ENCODE measurements at regions not wholly inside any gene's neighbourhood (a gene's known extent, or its start where the extent isn't known, plus 50 kb on each side); places are given as distances from the start of the nearest gene placed in this dataset.

DNA sequence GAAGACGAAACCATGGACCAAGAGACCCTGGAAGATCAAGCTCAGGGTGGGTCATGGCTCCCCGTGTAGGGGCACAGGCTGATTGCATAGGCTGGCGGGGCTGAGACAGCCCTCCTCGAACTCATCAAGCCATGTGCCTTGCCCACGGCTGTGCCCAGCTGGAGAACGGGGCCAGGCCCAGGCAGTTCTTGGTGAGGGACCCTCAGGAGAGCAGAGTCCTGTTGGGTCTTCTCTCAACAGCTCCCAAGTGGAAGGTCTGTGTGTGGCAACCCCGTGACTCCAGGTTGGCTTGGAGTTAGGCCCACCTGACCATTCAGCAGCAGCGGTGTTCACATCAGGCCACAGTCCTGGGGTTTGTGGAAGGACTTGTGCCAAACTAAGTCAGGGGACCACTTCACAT lies 276.5 kb downstream of the QKI start:
- Mint-ChIP-seq H3K27me3 (ENCODE audit: insufficient read depth) (peaks cover 4% of the 10 kb centered on the region), H3K4me3 (no peak overlapping the region), H3K36me3 (ENCODE audit: low read depth) (no peaks in the 10 kb centered on the region), H3K27ac (no peak overlapping the region), H3K4me1 (ENCODE audit: low read depth) (no peaks in the 10 kb centered on the region), H3K9me3 (no peaks in the 10 kb centered on the region)
- intact Hi-C loops (cut with micrococcal nuclease): no loop called here
- no peak for DNase-seq (ENCODE audit: low spot score)

DNA sequence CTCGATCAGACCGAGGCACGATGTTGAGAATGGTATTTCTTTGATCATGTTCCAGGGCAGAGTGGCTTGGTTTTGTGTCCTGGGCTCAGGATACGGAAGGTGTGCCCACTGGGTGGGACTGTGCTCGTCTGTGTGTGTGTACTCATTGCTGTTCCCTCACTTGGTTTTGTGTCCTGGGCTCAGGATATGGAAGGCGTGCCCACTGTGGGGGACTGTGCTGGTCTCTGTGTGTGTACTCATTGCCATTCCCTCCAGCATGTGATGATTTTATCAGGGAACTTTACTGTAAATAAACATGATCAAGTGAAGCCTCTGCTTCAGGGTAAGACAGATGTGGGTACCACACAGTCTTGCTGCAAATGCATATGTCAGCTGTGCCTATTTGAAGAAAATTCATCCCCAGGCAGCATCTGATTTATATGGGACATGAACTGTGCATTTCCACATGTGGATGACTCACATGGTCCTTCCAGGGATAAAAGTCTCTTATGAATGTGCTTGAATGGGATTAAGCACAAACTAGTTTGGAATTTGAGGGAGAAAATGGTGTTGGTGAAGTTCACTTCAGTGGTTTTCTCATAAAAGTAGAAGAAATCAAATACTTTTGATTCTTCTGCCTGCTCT lies 274.3 kb downstream of the QKI start:
- intact Hi-C loops (cut with micrococcal nuclease): no loop called here
- no peak overlapping the region for H3K4me3 Mint-ChIP-seq

DNA sequence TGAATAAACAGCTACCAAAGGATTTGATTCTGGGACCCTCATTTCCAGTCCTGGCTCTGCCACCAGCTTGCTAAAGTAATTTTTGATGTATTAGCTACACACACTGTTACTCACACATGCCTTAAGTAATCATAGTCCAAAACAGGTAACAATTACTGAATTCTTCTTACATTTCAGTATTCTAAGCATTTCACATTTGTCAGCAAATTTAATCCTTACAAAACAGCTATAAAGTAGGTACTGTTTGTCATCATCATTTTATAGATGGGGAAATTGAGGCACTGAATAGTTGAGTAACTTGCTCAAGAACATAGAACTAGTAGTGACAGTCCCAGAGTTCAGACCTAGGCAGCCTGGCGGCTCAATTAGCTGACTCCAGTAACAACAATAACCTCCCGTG lies 272.6 kb downstream of the QKI start:
- H3K27ac Mint-ChIP-seq: no peak overlapping the region
- H3K9me3 Mint-ChIP-seq: peaks cover 3% of the 10 kb centered on the region
- DNase-seq (ENCODE audit: low spot score): no peak
- H3K27me3 Mint-ChIP-seq (ENCODE audit: insufficient read depth): peaks cover 5% of the 10 kb centered on the region
- no peaks in the 10 kb centered on the region for H3K4me1 Mint-ChIP-seq (ENCODE audit: low read depth)
- no peaks in the 10 kb centered on the region for H3K36me3 Mint-ChIP-seq (ENCODE audit: low read depth)
- no peak overlapping the region for H3K4me3 Mint-ChIP-seq
- intact Hi-C loops (cut with micrococcal nuclease): no loop called here

More for the DNA sequence above, 274.3 kb downstream of the QKI start:
- Mint-ChIP-seq H3K27me3 (ENCODE audit: insufficient read depth) (peaks cover 5% of the 10 kb centered on the region), H3K4me1 (ENCODE audit: low read depth) (no peaks in the 10 kb centered on the region), H3K9me3 (peaks cover 2% of the 10 kb centered on the region), H3K36me3 (ENCODE audit: low read depth) (no peaks in the 10 kb centered on the region), H3K27ac (no peak overlapping the region)
- no peak for DNase-seq (ENCODE audit: low spot score)

DNA sequence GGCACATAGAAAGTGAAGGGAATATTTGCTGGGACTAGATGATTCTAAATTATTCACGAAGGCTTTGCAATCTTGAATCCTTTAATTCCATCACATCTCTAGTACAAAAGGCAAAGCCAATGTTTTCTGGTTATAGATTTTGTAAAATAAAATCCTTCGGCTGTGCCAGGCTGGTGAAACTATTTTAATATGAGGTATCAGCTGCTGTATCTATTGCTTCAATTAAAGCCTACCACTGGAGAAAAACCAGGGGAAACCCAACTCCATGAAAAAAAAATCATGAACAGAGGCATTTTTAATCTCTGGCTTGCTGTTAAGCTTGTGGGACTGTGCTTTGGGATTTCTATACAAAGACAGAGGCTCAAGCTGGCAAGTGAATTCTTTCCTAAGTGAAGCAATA lies 271.8 kb downstream of the QKI start:
- Mint-ChIP-seq H3K9me3 (peaks cover 3% of the 10 kb centered on the region), H3K27ac (no peak overlapping the region), H3K27me3 (ENCODE audit: insufficient read depth) (peaks cover 5% of the 10 kb centered on the region), H3K4me3 (no peak overlapping the region), H3K4me1 (ENCODE audit: low read depth) (no peaks in the 10 kb centered on the region), H3K36me3 (ENCODE audit: low read depth) (no peaks in the 10 kb centered on the region)
- no peak for DNase-seq (ENCODE audit: low spot score)
- intact Hi-C loops (cut with micrococcal nuclease): no loop called here

DNA sequence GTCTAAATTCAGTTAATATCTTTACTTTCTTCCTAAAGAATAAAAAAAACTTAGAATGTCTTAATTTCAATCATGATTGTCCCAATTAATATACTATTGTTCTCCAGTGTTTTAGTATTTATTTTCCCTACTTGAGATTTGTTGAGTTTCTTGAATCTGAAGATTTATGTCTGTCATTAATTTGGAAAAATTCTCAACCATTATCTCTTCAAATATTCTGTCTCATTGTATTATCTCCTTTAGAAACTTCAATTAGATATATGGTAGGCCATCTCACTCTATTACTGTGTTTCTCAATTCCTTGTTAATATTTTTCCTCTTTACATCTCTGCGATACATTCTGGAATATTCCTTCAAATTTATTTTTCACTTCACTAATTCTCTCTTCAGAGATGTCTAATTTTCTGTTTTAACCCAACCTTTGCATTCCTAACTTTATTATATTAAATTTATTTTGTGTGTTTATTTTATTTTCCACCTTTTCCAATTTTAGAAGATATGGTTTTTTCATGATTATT lies 268.6 kb downstream of the QKI start:
- DNase-seq (ENCODE audit: low spot score): no peak
- H3K27ac Mint-ChIP-seq: no peak overlapping the region
- H3K9me3 Mint-ChIP-seq: peaks cover 3% of the 10 kb centered on the region
- no peaks in the 10 kb centered on the region for H3K36me3 Mint-ChIP-seq (ENCODE audit: low read depth)
- H3K27me3 Mint-ChIP-seq (ENCODE audit: insufficient read depth): peaks cover 5% of the 10 kb centered on the region
- intact Hi-C loops (cut with micrococcal nuclease): no loop called here
- no peak overlapping the region for H3K4me3 Mint-ChIP-seq
- no peaks in the 10 kb centered on the region for H3K4me1 Mint-ChIP-seq (ENCODE audit: low read depth)

DNA sequence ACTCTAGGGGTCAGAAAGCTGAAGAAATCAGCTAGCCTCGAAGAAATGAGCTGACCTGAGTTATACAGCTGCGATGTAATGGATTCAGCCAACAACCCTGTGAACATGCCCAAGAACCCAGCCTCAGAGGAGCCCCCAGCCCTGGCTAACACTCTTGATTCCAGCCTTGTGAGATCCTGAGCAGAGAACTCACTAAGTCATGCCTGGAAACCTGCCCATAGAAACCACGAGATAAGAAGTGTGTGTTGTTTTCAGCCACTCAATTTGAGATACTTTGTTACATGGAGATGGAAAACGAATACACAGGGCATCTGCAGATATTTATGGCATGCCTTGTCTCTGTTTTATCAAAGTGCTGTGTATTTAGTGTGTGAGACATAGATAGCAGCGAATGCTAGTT lies 265.2 kb downstream of the QKI start:
- DNase-seq (ENCODE audit: low spot score): no peak
- Mint-ChIP-seq H3K36me3 (ENCODE audit: low read depth) (no peaks in the 10 kb centered on the region), H3K9me3 (peaks cover 3% of the 10 kb centered on the region), H3K4me1 (ENCODE audit: low read depth) (no peaks in the 10 kb centered on the region), H3K4me3 (no peak overlapping the region), H3K27me3 (ENCODE audit: insufficient read depth) (peaks cover 5% of the 10 kb centered on the region), H3K27ac (no peak overlapping the region)
- intact Hi-C loops (cut with micrococcal nuclease): no loop called here

DNA sequence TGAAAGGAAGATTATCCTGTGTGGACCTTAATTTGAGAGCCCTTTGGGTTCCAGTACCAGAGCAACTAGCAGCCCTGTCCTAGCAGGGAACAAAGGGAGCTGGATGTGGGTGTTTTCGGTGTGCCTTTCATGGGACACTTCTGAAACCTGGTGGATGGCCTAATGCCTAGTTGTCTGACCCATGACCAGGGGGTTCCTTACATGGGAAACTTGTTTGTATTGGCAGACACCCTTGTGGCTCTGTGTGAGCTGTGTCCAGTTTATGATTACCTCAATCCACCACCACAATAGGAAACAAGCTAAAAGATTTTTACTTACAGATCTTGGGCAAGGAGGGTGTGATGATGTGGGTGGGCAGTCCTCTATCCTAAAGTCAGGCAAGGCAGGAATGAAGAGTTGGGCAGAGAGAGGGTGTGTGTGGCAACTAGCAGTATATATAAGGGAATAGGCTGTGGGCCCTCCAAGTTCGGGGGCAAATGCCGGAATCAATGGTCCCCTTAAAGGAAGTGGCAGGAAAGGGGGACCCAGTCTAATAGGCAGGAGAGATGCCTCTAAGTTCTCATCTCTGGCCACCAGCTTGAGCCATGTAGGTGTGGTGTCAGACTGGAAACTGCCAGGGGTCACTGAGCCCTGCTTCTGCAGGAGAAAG lies 264.6 kb downstream of the QKI start:
- H3K27ac Mint-ChIP-seq: no peak overlapping the region
- no peak overlapping the region for H3K4me3 Mint-ChIP-seq
- no peaks in the 10 kb centered on the region for H3K36me3 Mint-ChIP-seq (ENCODE audit: low read depth)
- peaks cover 5% of the 10 kb centered on the region for H3K27me3 Mint-ChIP-seq (ENCODE audit: insufficient read depth)
- H3K9me3 Mint-ChIP-seq: peaks cover 3% of the 10 kb centered on the region
- intact Hi-C loops (cut with micrococcal nuclease): no loop called here
- H3K4me1 Mint-ChIP-seq (ENCODE audit: low read depth): no peaks in the 10 kb centered on the region
- no peak for DNase-seq (ENCODE audit: low spot score)

DNA sequence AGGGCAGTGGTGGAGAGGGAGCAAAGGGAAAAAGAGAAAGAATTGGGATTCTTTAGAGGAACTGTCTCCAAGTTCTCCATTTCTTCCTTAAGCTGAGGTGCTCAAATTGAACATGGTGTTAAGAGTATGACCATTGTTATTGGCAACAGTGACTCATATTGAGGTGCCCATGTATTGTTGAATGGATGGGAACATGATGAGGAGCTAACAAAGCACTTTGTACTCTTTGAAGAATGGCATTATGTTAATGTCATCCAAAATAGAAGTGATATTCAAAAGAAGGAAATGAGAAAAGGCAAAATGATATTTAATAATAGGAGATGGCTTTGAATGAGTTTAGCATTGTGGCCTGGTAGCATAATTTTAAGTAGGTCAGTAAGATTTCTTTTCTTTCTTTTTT lies 261.1 kb downstream of the QKI start:
- Mint-ChIP-seq H3K4me1 (ENCODE audit: low read depth) (no peaks in the 10 kb centered on the region), H3K27ac (no peak overlapping the region), H3K4me3 (no peak overlapping the region), H3K9me3 (no peaks in the 10 kb centered on the region), H3K36me3 (ENCODE audit: low read depth) (no peaks in the 10 kb centered on the region), H3K27me3 (ENCODE audit: insufficient read depth) (no peaks in the 10 kb centered on the region)
- no peak for DNase-seq (ENCODE audit: low spot score)
- intact Hi-C loops (cut with micrococcal nuclease): no loop called here

DNA sequence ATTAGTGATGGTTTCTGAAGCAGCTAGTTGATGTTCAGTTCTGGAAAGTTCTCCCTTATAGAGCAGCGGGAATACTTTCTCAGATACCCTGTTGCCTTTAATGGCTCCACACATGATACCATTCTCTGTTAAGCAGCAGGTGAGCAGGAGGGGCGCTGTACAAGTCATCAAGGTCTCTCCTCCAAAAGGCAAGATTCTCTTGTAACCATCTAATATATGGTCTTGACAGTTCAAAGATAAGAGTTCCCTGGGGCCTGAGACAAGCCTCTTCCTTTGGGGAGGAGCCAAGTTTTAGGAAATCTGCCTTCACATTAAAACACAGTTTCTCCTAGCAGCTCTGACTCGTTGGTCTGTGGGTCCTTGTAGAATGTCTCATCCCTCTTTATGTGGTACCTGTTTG lies 258.2 kb downstream of the QKI start:
- Mint-ChIP-seq H3K36me3 (ENCODE audit: low read depth) (no peaks in the 10 kb centered on the region), H3K4me1 (ENCODE audit: low read depth) (peaks cover 1% of the 10 kb centered on the region), H3K4me3 (no peak overlapping the region), H3K27ac (no peak overlapping the region), H3K27me3 (ENCODE audit: insufficient read depth) (no peaks in the 10 kb centered on the region), H3K9me3 (no peaks in the 10 kb centered on the region)
- intact Hi-C loops (cut with micrococcal nuclease): no loop called here
- DNase-seq (ENCODE audit: low spot score): no peak

DNA sequence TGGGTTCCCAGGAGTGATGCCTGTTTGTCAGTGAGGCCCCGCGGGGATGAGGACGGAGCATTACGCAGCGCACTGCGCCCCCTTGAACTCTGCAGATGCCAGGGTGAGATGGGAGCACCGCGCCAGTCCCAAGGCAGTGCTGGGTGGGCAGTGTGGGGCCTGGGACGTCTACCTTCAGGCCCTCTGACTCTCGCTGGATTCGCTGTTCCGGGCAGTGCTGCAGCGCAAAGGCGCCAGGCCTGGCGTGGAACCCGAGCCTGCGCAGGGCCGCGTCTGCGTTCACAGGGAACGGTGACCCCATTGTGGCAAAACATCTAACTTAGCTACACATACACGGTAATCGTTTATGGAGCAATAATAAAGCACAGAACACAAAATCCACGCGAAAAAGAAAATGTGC lies 257.3 kb downstream of the QKI start:
- Mint-ChIP-seq H3K4me1 (ENCODE audit: low read depth) (peaks cover 7% of the 10 kb centered on the region), H3K27me3 (ENCODE audit: insufficient read depth) (peaks cover 3% of the 10 kb centered on the region)
- DNase-seq (ENCODE audit: low spot score): no peak

DNA sequence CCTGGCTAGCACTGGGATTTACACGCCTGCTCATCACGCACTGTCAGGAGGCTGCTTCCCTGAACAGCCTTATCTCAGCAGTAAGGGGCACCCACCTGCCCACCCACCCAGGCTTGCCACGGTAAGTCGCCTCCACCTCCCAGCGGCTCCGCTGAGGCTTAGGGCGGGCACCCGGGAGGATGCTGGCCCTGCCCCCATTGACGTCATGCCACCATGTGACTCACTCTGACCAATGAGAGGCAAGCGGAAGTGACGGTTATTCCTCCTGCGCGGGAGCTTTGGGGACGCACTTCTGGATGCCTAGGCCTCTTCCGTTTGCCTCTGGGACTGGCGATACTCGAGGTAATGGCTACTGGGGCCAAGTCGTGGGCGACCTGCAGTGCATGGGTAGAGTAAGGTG lies 256.8 kb downstream of the QKI start:
- Mint-ChIP-seq H3K27ac (no peak overlapping the region), H3K27me3 (ENCODE audit: insufficient read depth) (peaks cover 3% of the 10 kb centered on the region), H3K4me3 (no peak overlapping the region), H3K9me3 (no peaks in the 10 kb centered on the region), H3K4me1 (ENCODE audit: low read depth) (peaks cover 7% of the 10 kb centered on the region), H3K36me3 (ENCODE audit: low read depth) (no peaks in the 10 kb centered on the region)
- DNase-seq (ENCODE audit: low spot score): no peak
- intact Hi-C loops (cut with micrococcal nuclease): no loop called here

More for the DNA sequence above, 257.3 kb downstream of the QKI start:
- H3K27ac Mint-ChIP-seq: no peak overlapping the region
- no peaks in the 10 kb centered on the region for H3K9me3 Mint-ChIP-seq
- intact Hi-C loops (cut with micrococcal nuclease): no loop called here
- H3K36me3 Mint-ChIP-seq (ENCODE audit: low read depth): no peaks in the 10 kb centered on the region
- no peak overlapping the region for H3K4me3 Mint-ChIP-seq

DNA sequence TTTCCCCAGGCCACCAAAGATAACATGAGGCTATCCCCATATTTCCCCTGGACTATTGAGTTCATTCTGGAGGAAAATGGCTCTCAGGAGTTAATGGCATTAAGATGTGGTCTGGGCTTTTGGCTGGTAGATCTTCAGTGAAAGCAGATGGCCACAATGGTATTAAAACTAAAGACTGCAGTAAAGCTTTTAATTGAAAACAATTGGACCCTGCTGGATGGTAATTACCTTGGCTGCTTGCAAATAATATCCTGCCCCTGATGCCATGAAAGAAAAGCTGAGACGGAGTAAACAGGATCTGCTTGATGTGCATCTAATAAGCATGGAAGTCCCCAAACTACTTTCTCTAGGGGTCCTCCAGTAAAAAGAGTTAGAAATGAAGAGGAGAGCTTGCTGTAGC lies 255.8 kb downstream of the QKI start:
- Mint-ChIP-seq H3K4me1 (ENCODE audit: low read depth) (peaks cover 7% of the 10 kb centered on the region), H3K4me3 (no peak overlapping the region), H3K27me3 (ENCODE audit: insufficient read depth) (peaks cover 3% of the 10 kb centered on the region), H3K36me3 (ENCODE audit: low read depth) (no peaks in the 10 kb centered on the region), H3K27ac (no peak overlapping the region), H3K9me3 (no peaks in the 10 kb centered on the region)
- DNase-seq (ENCODE audit: low spot score): no peak
- intact Hi-C loops (cut with micrococcal nuclease): no loop called here

DNA sequence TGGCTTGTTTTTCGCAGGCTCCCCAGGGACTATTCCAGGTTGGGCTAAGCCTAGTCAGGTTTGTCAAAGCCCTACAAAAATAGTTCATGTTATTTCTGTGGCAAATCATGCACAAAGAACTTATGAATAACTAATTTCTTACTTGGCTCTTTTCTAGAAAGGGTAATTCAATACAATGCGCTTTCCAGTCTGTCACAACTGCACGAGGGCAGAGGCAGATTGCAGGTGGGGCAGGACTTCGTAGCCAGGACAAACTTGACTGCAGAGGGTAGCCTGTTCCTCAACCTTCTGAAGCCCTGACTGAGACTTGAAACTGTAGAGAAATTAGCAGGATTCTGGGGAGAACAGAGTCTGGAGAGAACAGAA lies 253.5 kb downstream of the QKI start:
- intact Hi-C loops (cut with micrococcal nuclease): no loop called here
- H3K36me3 Mint-ChIP-seq (ENCODE audit: low read depth): no peaks in the 10 kb centered on the region
- peaks cover 7% of the 10 kb centered on the region for H3K4me1 Mint-ChIP-seq (ENCODE audit: low read depth)
- H3K27me3 Mint-ChIP-seq (ENCODE audit: insufficient read depth): peaks cover 3% of the 10 kb centered on the region
- no peak overlapping the region for H3K27ac Mint-ChIP-seq
- DNase-seq (ENCODE audit: low spot score): no peak
- H3K9me3 Mint-ChIP-seq: no peaks in the 10 kb centered on the region
- no peak overlapping the region for H3K4me3 Mint-ChIP-seq
